ENCODE measurements at regions not wholly inside any gene's neighbourhood (a gene's known extent, or its start where the extent isn't known, plus 50 kb on each side); places are given as distances from the start of the nearest gene placed in this dataset.

DNA sequence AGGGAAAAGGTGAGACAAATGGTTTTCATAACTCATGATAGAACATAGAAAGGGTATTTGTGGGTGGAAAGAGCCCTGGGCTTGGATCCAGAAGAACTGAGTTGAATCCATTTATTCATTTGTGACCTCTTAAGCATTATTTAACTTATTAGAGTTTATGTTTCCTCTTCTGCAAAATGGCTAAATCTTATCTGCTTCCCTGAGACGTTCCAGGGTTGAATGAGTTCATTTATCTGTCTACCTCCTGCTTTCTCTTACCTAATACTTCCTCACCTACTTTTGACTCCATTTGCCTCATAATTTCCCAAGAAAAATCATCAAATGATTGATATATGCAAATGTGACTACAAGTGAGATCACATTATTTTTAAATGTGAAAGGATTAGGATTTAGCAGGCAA lies 152.7 kb upstream of the GAS1 start:
- H2AK5ac ChIP-seq (ENCODE audit: insufficient read length, low read length): no peak overlapping the region
- TF ChIP-seq, protein P1, sequence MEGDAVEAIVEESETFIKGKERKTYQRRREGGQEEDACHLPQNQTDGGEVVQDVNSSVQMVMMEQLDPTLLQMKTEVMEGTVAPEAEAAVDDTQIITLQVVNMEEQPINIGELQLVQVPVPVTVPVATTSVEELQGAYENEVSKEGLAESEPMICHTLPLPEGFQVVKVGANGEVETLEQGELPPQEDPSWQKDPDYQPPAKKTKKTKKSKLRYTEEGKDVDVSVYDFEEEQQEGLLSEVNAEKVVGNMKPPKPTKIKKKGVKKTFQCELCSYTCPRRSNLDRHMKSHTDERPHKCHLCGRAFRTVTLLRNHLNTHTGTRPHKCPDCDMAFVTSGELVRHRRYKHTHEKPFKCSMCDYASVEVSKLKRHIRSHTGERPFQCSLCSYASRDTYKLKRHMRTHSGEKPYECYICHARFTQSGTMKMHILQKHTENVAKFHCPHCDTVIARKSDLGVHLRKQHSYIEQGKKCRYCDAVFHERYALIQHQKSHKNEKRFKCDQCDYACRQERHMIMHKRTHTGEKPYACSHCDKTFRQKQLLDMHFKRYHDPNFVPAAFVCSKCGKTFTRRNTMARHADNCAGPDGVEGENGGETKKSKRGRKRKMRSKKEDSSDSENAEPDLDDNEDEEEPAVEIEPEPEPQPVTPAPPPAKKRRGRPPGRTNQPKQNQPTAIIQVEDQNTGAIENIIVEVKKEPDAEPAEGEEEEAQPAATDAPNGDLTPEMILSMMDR (conservative IDR thresholded peaks at IDR 0.05): no peak
- H3K79me1 ChIP-seq (ENCODE audit: insufficient read depth, low read depth, low read length, poor library complexity, severe bottlenecking): no peaks in the 10 kb centered on the region

More for the DNA sequence above, 152.7 kb upstream of the GAS1 start:
- H3K18ac ChIP-seq (ENCODE audit: insufficient read length, low read depth, low read length): no peak overlapping the region
- no peak overlapping the region for H3K56ac ChIP-seq (ENCODE audit: insufficient read length, low read depth, low read length)
- no peaks in the 10 kb centered on the region for H3K23me2 ChIP-seq (ENCODE audit: insufficient read length, low read depth, low read length, poor library complexity, severe bottlenecking)
- no peak overlapping the region for H2BK12ac ChIP-seq (ENCODE audit: insufficient read length, low read depth, low read length)
- H3K14ac ChIP-seq (ENCODE audit: insufficient read depth, low read length): no peak overlapping the region
- no peak overlapping the region for H4K5ac ChIP-seq (ENCODE audit: insufficient read length, low read depth, low read length)
- no peaks in the 10 kb centered on the region for H3K9me3 ChIP-seq (ENCODE audit: control insufficient read depth, low read depth, low read length)
- H2BK5ac ChIP-seq (ENCODE audit: insufficient read length, low read length): no peak overlapping the region
- H3K4me1 Mint-ChIP-seq: no peaks in the 10 kb centered on the region
- no peak overlapping the region for H3K9ac ChIP-seq (ENCODE audit: extremely low read depth, insufficient read length, low read length)
- H3K27ac Mint-ChIP-seq: no peak overlapping the region
- WGBS (ENCODE audit: extremely low coverage, insufficient read length, low lambda C conversion rate): no CpG with 5 or more reads among the region's 1 CpG
- no peak overlapping the region for H3K4ac ChIP-seq (ENCODE audit: low read depth, low read length)
- H2AFZ ChIP-seq (ENCODE audit: low read length): no peak overlapping the region
- H2BK15ac ChIP-seq (ENCODE audit: low read depth, low read length): no peak overlapping the region
- no peaks in the 10 kb centered on the region for H3K27me3 ChIP-seq (ENCODE audit: insufficient read depth, low read length)
- no peaks in the 10 kb centered on the region for H3K4me1 ChIP-seq (ENCODE audit: insufficient read depth, low read length)
- no peaks in the 10 kb centered on the region for H4K20me1 ChIP-seq (ENCODE audit: control insufficient read depth, insufficient read depth, insufficient read length)
- H3K4me2 ChIP-seq (ENCODE audit: insufficient read depth, insufficient read length, low read length): no peak overlapping the region
- no peaks in the 10 kb centered on the region for H3K36me3 Mint-ChIP-seq (ENCODE audit: insufficient read depth in 1 of 3, low read depth in 3 of 3)
- no peak overlapping the region for H3T11ph ChIP-seq (ENCODE audit: low read length)
- no peak overlapping the region for H4K91ac ChIP-seq (ENCODE audit: insufficient read length, low read depth, low read length)
- H2BK120ac ChIP-seq (ENCODE audit: low read depth, low read length, poor library complexity, severe bottlenecking): no peak overlapping the region
- H2BK20ac ChIP-seq (ENCODE audit: low read depth, low read length, poor library complexity, severe bottlenecking): no peak overlapping the region
- no peak overlapping the region for H3K27ac ChIP-seq (ENCODE audit: insufficient read length, low read depth, low read length)
- H3K4me3 Mint-ChIP-seq: no peak overlapping the region
- H3K9me3 Mint-ChIP-seq: no peaks in the 10 kb centered on the region; a peak in 1 of 5 replicates
- DNase-seq: no peak
- no peaks in the 10 kb centered on the region for H3K27me3 Mint-ChIP-seq (ENCODE audit: low read depth)
- H4K8ac ChIP-seq (replicated peaks; ENCODE audit: insufficient read length, low read depth, low read length): no peak overlapping the region
- H3K79me2 ChIP-seq (ENCODE audit: insufficient read depth, low read length): no peaks in the 10 kb centered on the region
- no peak overlapping the region for H3K23ac ChIP-seq (ENCODE audit: insufficient read length, low read depth, low read length)
